T-helper 2 cell treated with Interferon-gamma antibody and Interleukin-4, amounts not matched to agents 100 ng/mL and 5 ng/mL, for 36 hours (primary cell): ENCODE measurements at regions not wholly inside any gene's neighbourhood (a gene's known extent, or its start where the extent isn't known, plus 50 kb on each side); places are given as distances from the start of the nearest gene placed in this dataset.
"Not testable (repeated sequence)": the region's sequence is repeated elsewhere in the genome, so short reads cannot be mapped to it uniquely, and the experiment has no call there.

ENCODE experiments used
- intact Hi-C: fragments of 100-400 bp; cut with micrococcal nuclease; formaldehyde crosslinking; loops from one replicate; pipeline ENCODE4 v1.15.1; 2023

- intact Hi-C loops: no loop called here
Observed at GRCh38 chr1:9459816-9460407, 79.4 kb upstream of the SLC25A33 start.

DNA sequence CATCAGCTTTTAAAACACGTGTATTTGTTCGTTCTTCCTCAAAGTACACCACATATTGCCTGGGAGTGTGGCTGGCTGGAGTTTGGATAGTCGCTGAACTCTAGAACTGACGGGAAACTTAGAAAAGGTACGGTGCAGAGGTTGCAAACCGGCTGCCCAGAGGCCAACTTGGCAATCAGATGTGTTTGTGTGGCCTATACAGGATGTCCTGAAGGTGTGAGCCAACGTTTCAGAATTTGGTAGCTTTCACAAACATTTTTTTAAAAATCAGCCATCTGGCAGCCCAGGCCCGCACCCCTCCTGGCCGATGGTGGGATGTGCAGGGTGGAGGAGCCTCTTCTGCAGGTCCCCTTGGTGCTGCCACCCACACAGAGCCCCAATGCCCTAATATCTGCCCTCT, 73.6 kb upstream of the SLC25A33 start:
- intact Hi-C loops: no loop called here

GRCh38 chr1:9466780-9467758, 72.2 kb upstream of the SLC25A33 start:
- intact Hi-C loops: no loop called here

DNA sequence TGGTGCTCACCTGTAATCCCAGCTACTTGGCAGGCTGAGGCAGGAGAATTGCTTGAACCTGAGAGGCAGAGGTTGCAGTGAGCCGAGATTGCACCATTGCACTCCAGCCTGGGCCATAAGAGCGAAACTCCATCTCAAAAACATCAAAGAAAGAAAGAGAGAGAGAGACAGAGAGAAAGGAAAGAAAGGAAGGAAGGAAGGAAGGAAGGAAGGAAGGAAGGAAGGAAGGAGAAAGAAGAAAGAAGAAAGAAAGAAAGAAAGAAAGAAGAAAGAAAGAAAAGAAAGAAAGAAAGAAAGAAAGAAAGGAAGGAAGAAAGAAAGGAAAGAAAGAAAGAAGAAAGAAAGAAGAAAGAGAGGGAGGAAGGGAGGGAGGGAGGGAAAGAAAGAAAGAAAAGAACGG, 69.4 kb upstream of the SLC25A33 start:
- intact Hi-C loops: not testable (repeated sequence)

- intact Hi-C loops: no loop called here
Observed at GRCh38 chr1:9471679-9472078, 67.6 kb upstream of the SLC25A33 start.

- intact Hi-C loops: no loop called here
Observed at GRCh38 chr1:9472386-9473031, 66.8 kb upstream of the SLC25A33 start.

GRCh38 chr1:9473032-9473807, 66.0 kb upstream of the SLC25A33 start:
- intact Hi-C loops: no loop called here

- intact Hi-C loops: no loop called here
Observed at GRCh38 chr1:9475061-9475627, 64.1 kb upstream of the SLC25A33 start.

GRCh38 chr1:9476790-9477463, 62.3 kb upstream of the SLC25A33 start:
- intact Hi-C loops: no loop called here

GRCh38 chr1:9477535-9477934, 61.7 kb upstream of the SLC25A33 start:
- intact Hi-C loops: no loop called here

GRCh38 chr1:9478021-9478420, 61.2 kb upstream of the SLC25A33 start:
- intact Hi-C loops: no loop called here

- intact Hi-C loops: no loop called here
Observed at GRCh38 chr1:9481048-9481447, 58.2 kb upstream of the SLC25A33 start.

DNA sequence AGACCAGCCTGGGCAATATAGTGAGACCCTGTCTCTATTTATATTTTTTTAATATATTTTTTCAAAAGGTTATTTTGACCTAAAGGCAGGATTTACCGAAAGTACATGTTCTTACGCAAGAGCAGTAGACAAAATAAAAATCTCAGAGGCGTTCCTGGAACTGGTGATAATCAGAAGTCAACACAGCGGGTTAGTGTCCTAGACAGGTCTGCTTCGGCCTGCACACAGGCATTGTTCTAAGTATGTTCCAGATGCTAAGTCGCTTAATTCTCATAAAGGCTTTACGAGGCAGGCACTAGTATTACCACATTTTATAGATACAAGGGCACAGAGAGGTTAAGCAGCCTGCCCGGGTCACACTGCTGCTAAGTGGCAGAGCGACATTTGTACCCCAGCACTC, 56.9 kb upstream of the SLC25A33 start:
- intact Hi-C loops: no loop called here

- intact Hi-C loops: no loop called here
Observed at GRCh38 chr1:9482816-9483572, 56.3 kb upstream of the SLC25A33 start.

DNA sequence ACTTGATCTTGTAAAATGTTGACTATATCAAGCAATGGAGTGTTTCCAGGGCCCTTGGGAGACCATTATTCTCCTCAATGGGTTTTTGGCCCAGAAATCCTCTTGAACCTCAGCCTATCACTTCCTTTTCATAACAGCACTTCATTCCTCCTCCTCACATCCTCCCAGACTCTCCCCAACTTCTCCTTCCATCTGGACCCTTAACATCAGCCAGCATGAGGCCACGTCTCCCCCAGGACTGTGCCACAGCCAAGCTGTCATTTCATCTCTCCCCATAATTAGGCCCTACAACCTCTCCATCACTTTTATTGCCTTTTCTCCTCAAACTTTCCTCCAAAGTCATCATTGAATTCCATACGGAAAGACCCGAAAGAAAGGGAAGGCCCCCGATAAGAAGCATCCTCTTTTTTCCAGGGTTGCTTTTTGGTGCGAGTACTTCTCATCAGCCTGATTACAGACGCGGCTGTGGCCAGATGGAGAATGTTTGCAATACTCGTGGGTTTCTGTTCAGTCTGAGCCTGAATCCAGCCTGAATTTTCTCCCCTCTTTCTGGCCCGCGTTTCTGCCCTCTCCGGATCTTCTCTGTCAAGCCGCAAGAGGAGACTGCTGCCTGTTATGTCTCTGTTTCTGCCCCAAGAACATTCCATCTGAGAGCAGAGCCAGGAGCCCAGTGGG, 52.7 kb upstream of the SLC25A33 start:
- intact Hi-C loops: no loop called here
